COLO829 (cell line): ENCODE measurements at regions not wholly inside any gene's neighbourhood (a gene's known extent, or its start where the extent isn't known, plus 50 kb on each side); places are given as distances from the start of the nearest gene placed in this dataset.
"Not testable (repeated sequence)": the region's sequence is repeated elsewhere in the genome, so short reads cannot be mapped to it uniquely, and the experiment has no call there.

Source experiments
- DNase-seq: peaks from one replicate; pipeline ENCODE4 v3.0.0; 2012; ENCODE audit warnings: low spot score

GRCh38 chr1:193402037-193402436 lies 215.6 kb upstream of the B3GALT2 start:
- DNase-seq, result no peak

DNA sequence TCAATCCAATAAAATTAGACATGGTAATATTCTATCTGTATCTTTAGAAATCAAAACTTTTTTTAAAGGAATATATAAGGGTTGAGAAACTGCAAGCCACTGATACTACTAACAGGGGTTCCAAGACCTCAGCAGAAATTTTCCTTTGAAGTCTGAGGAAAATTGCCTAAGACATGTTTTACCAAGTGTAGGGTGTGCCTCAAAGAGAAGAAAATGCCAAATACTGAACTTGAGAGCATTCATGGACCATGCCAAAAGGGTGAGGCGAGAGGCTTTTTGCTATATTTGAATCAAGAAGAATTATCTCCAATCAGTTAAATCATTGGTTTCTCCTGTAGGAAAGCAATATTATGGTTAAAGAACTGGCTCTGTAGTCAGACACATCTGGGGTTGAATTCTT lies 207.9 kb upstream of the B3GALT2 start:
- no peak for DNase-seq

DNA sequence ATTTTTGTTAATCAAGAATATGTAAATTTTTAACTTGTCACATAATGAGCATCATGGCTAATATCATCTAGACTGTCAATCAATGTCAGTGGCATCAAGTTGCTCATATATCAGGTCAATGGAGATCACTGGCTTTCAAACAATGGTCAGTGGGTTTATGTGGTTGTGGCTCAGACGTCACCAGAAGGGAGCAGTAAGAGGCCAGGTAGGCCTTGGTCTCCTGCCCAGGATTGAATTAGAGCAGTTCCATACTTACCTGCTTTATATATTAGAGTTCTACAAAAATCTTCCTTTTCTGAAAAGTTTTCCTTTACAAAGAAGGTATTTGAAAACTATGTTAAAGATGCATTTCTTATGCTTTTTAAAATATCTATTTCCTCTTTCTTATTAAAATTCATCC lies 206.3 kb upstream of the B3GALT2 start:
- no peak for DNase-seq

GRCh38 chr1:193388683-193389082 lies 202.3 kb upstream of the B3GALT2 start:
- DNase-seq, result no peak

GRCh38 chr1:193388165-193388564 lies 201.8 kb upstream of the B3GALT2 start:
- DNase-seq, result no peak

- DNase-seq, result no peak
These were observed 201.0 kb upstream of the B3GALT2 start for GRCh38 chr1:193387406-193387805.

- not testable (repeated sequence) for DNase-seq
These were observed 192.0 kb upstream of the B3GALT2 start for GRCh38 chr1:193378451-193378850.

GRCh38 chr1:193377472-193377871 lies 191.1 kb upstream of the B3GALT2 start:
- no peak for DNase-seq

GRCh38 chr1:193372553-193372952 lies 186.1 kb upstream of the B3GALT2 start:
- DNase-seq, result no peak

DNA sequence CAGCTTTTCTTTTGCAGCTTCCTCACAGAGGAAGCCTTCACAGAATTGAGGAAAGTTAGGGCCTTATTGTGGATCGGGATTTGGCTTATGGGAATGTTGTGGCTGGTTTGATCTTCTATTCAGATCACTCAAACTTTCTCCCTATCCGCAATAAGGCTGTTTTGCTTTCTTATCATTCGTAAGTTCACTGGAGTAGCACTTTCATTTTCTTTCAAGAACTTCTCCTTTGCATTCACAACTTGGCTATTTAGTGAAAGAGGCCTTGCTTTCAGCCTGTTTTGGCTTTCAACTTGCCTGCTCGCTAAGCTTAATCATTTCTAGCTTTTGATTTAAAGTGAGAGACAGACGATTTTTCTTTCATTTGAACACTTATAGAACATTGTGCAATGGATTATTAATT lies 181.9 kb upstream of the B3GALT2 start:
- DNase-seq, result no peak

DNA sequence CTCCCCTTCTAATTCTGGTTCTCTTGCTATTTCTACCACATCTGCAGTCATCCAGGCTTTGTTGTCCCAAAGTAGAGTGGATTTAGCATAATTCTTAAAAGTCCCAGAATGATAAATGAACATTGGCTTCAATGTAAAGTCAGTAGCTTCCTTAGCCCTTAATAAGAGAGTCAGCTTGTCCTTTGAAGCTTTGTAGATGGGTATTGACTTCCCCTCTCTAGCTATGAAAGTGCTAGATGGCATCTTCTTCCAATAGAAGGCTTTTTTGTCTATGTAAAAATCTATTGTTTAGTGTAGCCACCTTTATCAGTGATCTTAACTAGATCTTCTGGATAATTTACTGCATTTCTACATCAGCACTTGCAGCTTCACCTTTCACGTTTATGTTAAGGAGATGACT lies 181.4 kb upstream of the B3GALT2 start:
- DNase-seq, result no peak

- no peak for DNase-seq
These were observed 180.5 kb upstream of the B3GALT2 start for GRCh38 chr1:193366764-193367507.

- no peak for DNase-seq
These were observed 179.6 kb upstream of the B3GALT2 start for GRCh38 chr1:193365966-193366365.

DNA sequence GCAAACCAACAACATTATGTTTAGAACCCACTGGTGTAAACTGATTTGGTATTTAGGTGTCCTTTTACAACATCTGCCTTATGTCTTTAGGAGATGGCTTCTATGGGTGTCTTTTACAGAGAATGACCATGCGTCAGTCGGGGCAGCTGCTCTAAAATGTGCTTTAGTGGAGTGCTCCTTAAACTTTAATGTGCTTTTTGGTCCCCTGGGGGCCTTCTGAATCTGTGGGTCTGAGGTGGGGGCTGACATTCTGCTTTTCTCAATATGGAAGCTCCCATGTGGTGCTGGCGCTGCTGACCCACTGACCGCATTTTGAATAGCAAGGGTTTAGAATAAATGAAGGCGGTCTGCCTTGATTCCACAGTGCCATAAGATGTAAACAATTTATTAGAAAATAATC lies 173.2 kb upstream of the B3GALT2 start:
- no peak for DNase-seq

GRCh38 chr1:193358419-193358818 lies 172.0 kb upstream of the B3GALT2 start:
- DNase-seq, result no peak

DNA sequence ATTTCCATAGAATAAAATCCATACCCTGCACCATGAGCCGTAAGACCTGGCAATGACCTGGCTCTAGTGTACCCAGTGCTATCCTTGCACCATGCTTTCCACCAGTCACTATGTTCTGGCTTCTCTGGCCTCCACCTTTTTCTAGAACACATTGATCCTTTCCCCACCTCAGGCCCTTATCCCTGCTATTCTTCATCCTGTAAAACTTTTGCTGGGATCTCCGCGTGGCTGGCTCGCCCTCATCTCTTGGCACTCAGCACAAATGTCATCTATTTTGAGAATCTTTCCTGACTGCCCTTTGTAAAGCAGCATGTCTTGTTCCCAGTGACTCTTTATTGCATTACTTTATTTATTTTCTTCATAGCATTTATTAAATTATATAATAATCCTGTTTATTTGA lies 169.8 kb upstream of the B3GALT2 start:
- DNase-seq, result no peak

DNA sequence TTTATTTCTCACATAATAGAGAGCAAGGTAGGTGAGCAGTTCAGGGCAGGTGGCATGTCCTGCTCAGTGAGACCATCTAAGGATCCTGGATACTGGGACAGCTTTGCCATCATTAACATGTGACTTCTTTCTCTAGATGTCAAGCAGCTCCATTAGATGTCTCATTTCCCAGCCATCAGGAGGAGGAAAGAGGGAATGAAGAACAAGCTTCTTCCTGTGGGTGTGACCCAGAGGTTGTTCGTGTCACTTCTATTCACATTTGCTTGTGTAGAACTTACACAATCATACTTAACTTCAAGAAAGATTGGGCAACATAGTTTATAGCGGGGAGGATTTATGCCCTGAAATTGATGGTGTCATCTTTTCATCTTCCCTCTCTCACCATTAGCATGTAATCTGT lies 169.2 kb upstream of the B3GALT2 start:
- DNase-seq, result no peak

DNA sequence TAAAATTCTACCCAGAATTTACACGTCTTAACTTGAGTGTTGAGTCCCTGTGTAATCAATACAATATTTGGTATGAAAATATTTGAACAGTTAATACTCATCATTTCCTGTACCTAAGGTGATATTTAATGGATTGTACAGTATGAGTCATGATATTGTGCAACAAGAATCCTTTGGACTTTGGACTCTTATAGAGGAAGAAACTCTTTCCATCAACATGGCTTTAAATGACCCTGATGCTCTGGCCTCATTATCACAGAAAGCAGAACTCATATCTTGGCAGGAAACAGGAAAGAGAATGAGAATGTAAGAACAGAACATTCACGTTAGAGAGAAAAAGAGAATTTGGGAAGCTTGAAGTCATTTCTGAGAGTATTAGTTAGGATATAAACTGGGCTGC lies 168.8 kb upstream of the B3GALT2 start:
- peak; percentile 8 for DNase-seq

GRCh38 chr1:193348769-193349535 lies 162.5 kb upstream of the B3GALT2 start:
- no peak for DNase-seq

GRCh38 chr1:193348091-193348768 lies 161.8 kb upstream of the B3GALT2 start:
- no peak for DNase-seq

DNA sequence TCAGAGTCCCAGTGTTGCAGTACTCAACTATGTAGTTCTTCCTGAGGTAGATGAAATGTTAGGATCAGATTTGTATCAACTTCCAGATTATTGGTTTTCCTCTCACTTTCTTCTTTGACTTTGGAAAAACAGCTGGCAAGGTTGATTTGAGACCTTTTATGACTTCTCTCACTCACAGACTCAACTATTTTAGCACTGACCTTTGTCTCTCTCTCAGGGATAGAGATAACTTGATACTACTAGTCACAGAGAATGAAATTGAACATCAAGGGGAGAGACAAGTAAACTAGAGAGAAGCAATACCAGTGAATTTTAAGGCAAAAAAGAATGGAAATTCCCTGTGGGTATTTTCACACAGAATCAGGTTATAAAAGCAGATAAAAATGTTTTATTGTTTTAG lies 159.7 kb upstream of the B3GALT2 start:
- no peak for DNase-seq

- no peak for DNase-seq
These were observed 156.4 kb upstream of the B3GALT2 start for GRCh38 chr1:193342811-193343210.

DNA sequence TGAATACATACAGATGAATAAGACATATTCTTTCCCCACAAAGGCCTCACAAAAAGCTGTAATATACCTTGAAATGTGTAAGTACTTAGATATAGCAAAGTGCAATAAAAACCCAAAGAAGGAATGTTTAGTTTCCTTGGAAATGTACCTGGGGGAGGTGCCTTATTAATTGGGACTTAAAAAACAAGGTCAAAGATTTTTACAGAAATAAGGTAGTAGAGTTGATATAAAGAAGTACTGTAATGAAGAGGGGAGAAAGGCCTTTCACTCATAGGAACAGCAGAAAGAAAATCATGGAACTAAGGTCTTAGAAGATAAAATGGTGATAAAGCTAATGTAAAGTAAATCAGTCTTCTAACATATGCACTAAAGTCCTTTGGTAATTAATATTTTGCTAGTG lies 153.9 kb upstream of the B3GALT2 start:
- DNase-seq, result no peak
